ENCODE measurements at regions not wholly inside any gene's neighbourhood (a gene's known extent, or its start where the extent isn't known, plus 50 kb on each side); places are given as distances from the start of the nearest gene placed in this dataset.

DNA sequence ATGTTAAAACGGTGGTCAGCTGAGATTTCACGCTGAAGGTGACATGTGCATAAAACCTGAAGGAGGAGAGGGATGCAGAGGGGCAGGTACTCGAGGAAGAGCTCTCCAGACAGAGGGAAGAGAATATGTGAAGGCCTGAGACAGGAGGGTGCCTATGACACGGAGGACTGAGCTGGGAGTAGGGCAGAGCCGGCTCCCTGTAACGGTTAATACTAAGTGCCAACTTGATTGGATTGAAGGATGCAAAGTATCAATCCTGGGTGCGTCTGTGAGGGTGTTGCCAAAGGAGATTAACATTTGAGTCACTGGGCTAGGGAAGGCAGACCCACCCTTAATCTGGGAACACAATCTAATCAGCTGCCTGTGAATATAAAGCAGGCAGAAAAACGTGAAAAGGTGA, 136.2 kb upstream of the SYT6 start:
- H3K4me3 ChIP-seq (ENCODE audit: low read length) = no peak overlapping the region
- H4K20me1 ChIP-seq (ENCODE audit: insufficient read depth) = no peaks in the 10 kb centered on the region
- H3F3A ChIP-seq (ENCODE audit: insufficient read depth, low read length, poor library complexity, severe bottlenecking) = no peaks in the 10 kb centered on the region
- no peak overlapping the region for H3K4me2 ChIP-seq (ENCODE audit: low read length)
- TF ChIP-seq, protein P1, sequence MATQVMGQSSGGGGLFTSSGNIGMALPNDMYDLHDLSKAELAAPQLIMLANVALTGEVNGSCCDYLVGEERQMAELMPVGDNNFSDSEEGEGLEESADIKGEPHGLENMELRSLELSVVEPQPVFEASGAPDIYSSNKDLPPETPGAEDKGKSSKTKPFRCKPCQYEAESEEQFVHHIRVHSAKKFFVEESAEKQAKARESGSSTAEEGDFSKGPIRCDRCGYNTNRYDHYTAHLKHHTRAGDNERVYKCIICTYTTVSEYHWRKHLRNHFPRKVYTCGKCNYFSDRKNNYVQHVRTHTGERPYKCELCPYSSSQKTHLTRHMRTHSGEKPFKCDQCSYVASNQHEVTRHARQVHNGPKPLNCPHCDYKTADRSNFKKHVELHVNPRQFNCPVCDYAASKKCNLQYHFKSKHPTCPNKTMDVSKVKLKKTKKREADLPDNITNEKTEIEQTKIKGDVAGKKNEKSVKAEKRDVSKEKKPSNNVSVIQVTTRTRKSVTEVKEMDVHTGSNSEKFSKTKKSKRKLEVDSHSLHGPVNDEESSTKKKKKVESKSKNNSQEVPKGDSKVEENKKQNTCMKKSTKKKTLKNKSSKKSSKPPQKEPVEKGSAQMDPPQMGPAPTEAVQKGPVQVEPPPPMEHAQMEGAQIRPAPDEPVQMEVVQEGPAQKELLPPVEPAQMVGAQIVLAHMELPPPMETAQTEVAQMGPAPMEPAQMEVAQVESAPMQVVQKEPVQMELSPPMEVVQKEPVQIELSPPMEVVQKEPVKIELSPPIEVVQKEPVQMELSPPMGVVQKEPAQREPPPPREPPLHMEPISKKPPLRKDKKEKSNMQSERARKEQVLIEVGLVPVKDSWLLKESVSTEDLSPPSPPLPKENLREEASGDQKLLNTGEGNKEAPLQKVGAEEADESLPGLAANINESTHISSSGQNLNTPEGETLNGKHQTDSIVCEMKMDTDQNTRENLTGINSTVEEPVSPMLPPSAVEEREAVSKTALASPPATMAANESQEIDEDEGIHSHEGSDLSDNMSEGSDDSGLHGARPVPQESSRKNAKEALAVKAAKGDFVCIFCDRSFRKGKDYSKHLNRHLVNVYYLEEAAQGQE (IDR thresholded peaks at IDR 0.05; ENCODE audit: borderline replicate concordance) = no peak
- TF ChIP-seq MXI1 (conservative IDR thresholded peaks at IDR 0.05; ENCODE audit: poor library complexity, severe bottlenecking) = no peak
- TF ChIP-seq POLR2AphosphoS5 (IDR thresholded peaks at IDR 0.05) = no peak
- no peak for TF ChIP-seq TAF1 (IDR thresholded peaks at IDR 0.05; ENCODE audit: low read depth)
- no peak for TF ChIP-seq EP300 (conservative IDR thresholded peaks at IDR 0.05; ENCODE audit: poor library complexity, severe bottlenecking)
- no peak for TF ChIP-seq SMC3 (conservative IDR thresholded peaks at IDR 0.05; ENCODE audit: poor library complexity)
- TF ChIP-seq RAD21 (conservative IDR thresholded peaks at IDR 0.05) = no peak
- TF ChIP-seq, protein P2, sequence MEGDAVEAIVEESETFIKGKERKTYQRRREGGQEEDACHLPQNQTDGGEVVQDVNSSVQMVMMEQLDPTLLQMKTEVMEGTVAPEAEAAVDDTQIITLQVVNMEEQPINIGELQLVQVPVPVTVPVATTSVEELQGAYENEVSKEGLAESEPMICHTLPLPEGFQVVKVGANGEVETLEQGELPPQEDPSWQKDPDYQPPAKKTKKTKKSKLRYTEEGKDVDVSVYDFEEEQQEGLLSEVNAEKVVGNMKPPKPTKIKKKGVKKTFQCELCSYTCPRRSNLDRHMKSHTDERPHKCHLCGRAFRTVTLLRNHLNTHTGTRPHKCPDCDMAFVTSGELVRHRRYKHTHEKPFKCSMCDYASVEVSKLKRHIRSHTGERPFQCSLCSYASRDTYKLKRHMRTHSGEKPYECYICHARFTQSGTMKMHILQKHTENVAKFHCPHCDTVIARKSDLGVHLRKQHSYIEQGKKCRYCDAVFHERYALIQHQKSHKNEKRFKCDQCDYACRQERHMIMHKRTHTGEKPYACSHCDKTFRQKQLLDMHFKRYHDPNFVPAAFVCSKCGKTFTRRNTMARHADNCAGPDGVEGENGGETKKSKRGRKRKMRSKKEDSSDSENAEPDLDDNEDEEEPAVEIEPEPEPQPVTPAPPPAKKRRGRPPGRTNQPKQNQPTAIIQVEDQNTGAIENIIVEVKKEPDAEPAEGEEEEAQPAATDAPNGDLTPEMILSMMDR (IDR thresholded peaks at IDR 0.05; ENCODE audit: poor library complexity, severe bottlenecking) = no peak
- no peak for TF ChIP-seq EZH2 (IDR thresholded peaks at IDR 0.05; ENCODE audit: borderline replicate concordance, insufficient read depth, low read length, poor library complexity, severe bottlenecking)
- H3K9ac ChIP-seq (ENCODE audit: low read length) = no peak overlapping the region
- H3K27me3 ChIP-seq (ENCODE audit: insufficient read depth, low read depth, low read length) = no peaks in the 10 kb centered on the region
- H3K79me2 ChIP-seq (replicated peaks; ENCODE audit: insufficient read depth, low read length) = no peaks in the 10 kb centered on the region
- H3K9me2 ChIP-seq (ENCODE audit: insufficient read depth, low read length) = no peaks in the 10 kb centered on the region
- no peak overlapping the region for H3K27ac ChIP-seq (ENCODE audit: low read length)
- no peaks in the 10 kb centered on the region for H3K9me3 ChIP-seq (ENCODE audit: low read length)
- no peaks in the 10 kb centered on the region for H3K36me3 ChIP-seq (ENCODE audit: insufficient read depth, low read length)
- no peak overlapping the region for H2AFZ ChIP-seq (ENCODE audit: low read depth, low read length)

DNA sequence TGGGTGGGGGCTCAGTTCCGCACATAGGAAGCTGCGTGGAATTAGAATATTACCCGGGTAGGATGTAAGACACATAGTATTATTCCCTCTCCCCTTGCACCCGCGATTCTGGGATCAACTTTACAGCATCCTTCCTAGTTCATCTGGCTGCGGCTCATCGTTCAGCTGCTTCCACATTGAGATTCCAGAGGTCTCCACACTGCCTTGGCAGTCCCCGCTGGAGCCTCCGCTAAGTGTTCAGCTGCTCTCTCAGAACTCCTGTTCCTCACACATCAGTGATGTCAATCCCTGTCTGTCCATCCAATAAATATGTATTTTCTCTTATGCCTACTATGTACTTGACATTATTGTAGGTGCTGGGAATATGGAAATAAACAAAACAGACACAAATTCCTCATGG, 135.6 kb upstream of the SYT6 start:
- no peak overlapping the region for H3K9ac ChIP-seq (ENCODE audit: low read length)
- no peaks in the 10 kb centered on the region for H4K20me1 ChIP-seq (ENCODE audit: insufficient read depth)
- no peaks in the 10 kb centered on the region for H3K9me2 ChIP-seq (ENCODE audit: insufficient read depth, low read length)
- H2AFZ ChIP-seq (ENCODE audit: low read depth, low read length) = no peak overlapping the region
- no peak overlapping the region for H3K27ac ChIP-seq (ENCODE audit: low read length)
- H3K4me3 ChIP-seq (ENCODE audit: low read length) = no peak overlapping the region
- H3F3A ChIP-seq (ENCODE audit: insufficient read depth, low read length, poor library complexity, severe bottlenecking) = no peaks in the 10 kb centered on the region
- H3K4me2 ChIP-seq (ENCODE audit: low read length) = no peak overlapping the region
- no peaks in the 10 kb centered on the region for H3K9me3 ChIP-seq (ENCODE audit: low read length)
- H3K27me3 ChIP-seq (ENCODE audit: insufficient read depth, low read depth, low read length) = no peaks in the 10 kb centered on the region
- TF ChIP-seq, protein P1 (IDR thresholded peaks at IDR 0.05; ENCODE audit: borderline replicate concordance) = no peak
- TF ChIP-seq SMC3 (conservative IDR thresholded peaks at IDR 0.05; ENCODE audit: poor library complexity) (no peak), EZH2 (IDR thresholded peaks at IDR 0.05; ENCODE audit: borderline replicate concordance, insufficient read depth, low read length, poor library complexity, severe bottlenecking) (no peak), TAF1 (IDR thresholded peaks at IDR 0.05; ENCODE audit: low read depth) (no peak), RAD21 (conservative IDR thresholded peaks at IDR 0.05) (no peak), EP300 (conservative IDR thresholded peaks at IDR 0.05; ENCODE audit: poor library complexity, severe bottlenecking) (no peak), MXI1 (conservative IDR thresholded peaks at IDR 0.05; ENCODE audit: poor library complexity, severe bottlenecking) (no peak), POLR2AphosphoS5 (IDR thresholded peaks at IDR 0.05) (no peak)
- TF ChIP-seq, protein P2 (IDR thresholded peaks at IDR 0.05; ENCODE audit: poor library complexity, severe bottlenecking) = no peak
- no peaks in the 10 kb centered on the region for H3K79me2 ChIP-seq (replicated peaks; ENCODE audit: insufficient read depth, low read length)
- no peaks in the 10 kb centered on the region for H3K36me3 ChIP-seq (ENCODE audit: insufficient read depth, low read length)
